ENCODE measurements at regions not wholly inside any gene's neighbourhood (a gene's known extent, or its start where the extent isn't known, plus 50 kb on each side); places are given as distances from the start of the nearest gene placed in this dataset.

DNA sequence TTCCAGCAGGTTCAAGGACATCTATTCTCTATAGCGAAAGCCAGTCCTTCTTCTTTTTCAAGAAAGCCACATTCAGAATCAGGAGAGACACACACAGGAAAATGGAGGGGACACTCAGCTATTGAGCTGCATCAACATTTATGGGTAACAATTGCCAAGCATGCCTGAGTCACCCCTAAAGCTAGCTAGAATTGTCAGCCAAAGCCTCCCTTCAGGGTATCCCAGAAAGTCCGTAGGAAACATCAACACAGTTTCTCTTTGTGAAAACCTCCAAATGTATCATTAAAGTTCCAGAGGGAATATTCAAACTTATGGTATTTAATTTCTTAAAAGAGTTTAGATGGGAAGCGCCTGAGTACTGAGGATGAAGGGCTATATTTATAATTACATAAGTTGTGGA is 331.1 kb upstream of the SLC7A11 start:
- H3K4me1 Mint-ChIP-seq (ENCODE audit: low read depth, unreplicated experiment): peaks cover 9% of the 10 kb centered on the region
- no peak for DNase-seq
- H3K9me3 Mint-ChIP-seq (ENCODE audit: low read depth, unreplicated experiment): peaks cover 3% of the 10 kb centered on the region
- H3K36me3 Mint-ChIP-seq (ENCODE audit: insufficient read depth, unreplicated experiment): no peaks in the 10 kb centered on the region
- H3K27ac Mint-ChIP-seq (ENCODE audit: unreplicated experiment): no peak overlapping the region
- BruUV-seq (replicated peaks): no TSS peak
- TF ChIP-seq, protein P1, sequence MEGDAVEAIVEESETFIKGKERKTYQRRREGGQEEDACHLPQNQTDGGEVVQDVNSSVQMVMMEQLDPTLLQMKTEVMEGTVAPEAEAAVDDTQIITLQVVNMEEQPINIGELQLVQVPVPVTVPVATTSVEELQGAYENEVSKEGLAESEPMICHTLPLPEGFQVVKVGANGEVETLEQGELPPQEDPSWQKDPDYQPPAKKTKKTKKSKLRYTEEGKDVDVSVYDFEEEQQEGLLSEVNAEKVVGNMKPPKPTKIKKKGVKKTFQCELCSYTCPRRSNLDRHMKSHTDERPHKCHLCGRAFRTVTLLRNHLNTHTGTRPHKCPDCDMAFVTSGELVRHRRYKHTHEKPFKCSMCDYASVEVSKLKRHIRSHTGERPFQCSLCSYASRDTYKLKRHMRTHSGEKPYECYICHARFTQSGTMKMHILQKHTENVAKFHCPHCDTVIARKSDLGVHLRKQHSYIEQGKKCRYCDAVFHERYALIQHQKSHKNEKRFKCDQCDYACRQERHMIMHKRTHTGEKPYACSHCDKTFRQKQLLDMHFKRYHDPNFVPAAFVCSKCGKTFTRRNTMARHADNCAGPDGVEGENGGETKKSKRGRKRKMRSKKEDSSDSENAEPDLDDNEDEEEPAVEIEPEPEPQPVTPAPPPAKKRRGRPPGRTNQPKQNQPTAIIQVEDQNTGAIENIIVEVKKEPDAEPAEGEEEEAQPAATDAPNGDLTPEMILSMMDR (IDR thresholded peaks at IDR 0.05; ENCODE audit: unreplicated experiment): no peak
- H3K4me3 Mint-ChIP-seq (ENCODE audit: low read depth, unreplicated experiment): no peak overlapping the region
- no peaks in the 10 kb centered on the region for H3K27me3 Mint-ChIP-seq (ENCODE audit: unreplicated experiment)
- intact Hi-C loops (cut with micrococcal nuclease; ENCODE audit: unreplicated experiment): no loop called here
- CTCF ChIA-PET: no interaction called here

DNA sequence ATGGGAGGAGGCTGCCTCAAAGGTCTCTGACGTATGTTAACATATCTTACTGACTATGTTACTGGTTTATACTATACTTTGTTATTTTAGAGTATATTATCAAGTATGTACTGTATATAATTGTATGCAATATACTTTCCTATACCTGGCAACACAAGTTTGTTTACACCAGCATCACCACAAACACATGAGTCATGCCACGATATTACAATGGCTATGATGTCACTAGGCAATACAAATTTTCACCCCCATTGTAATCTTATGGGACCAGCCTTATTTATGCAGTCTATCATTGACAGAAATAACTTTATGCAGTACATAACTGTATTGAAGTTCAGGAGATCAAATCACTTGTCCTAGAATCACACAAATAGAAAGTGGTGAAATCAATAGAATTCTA is 329.9 kb upstream of the SLC7A11 start:
- H3K4me1 Mint-ChIP-seq (ENCODE audit: low read depth, unreplicated experiment): no peaks in the 10 kb centered on the region
- H3K27me3 Mint-ChIP-seq (ENCODE audit: unreplicated experiment): no peaks in the 10 kb centered on the region
- no peaks in the 10 kb centered on the region for H3K9me3 Mint-ChIP-seq (ENCODE audit: low read depth, unreplicated experiment)
- H3K27ac Mint-ChIP-seq (ENCODE audit: unreplicated experiment): no peak overlapping the region
- BruUV-seq (replicated peaks): no TSS peak
- no peak for DNase-seq
- intact Hi-C loops (cut with micrococcal nuclease; ENCODE audit: unreplicated experiment): no loop called here
- no peak overlapping the region for H3K4me3 Mint-ChIP-seq (ENCODE audit: low read depth, unreplicated experiment)
- TF ChIP-seq, protein P1 (IDR thresholded peaks at IDR 0.05; ENCODE audit: unreplicated experiment): no peak
- no peaks in the 10 kb centered on the region for H3K36me3 Mint-ChIP-seq (ENCODE audit: insufficient read depth, unreplicated experiment)
- CTCF ChIA-PET: interaction anchor here (0.7 kb wide), 1 partner anchor 16 kb away, joined by 3 read pairs; no protein-coding TSS in a partner anchor

DNA sequence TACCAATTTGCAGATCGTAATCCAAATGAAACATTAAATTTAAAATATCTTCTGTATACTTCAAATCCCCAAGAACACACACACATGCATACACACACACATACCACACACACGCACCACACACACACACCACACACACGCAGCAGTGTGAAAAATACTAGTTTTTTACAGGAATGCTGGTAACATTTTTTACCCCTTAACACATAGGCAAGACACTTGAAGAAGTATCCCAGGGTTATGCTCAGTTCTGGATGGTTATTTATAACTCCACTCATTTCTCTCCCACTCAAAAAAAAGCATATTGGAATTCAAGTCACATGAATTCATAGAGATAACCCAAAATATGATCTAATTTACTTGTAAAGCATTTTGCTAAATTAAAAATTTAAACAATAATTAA is 325.5 kb upstream of the SLC7A11 start:
- no peaks in the 10 kb centered on the region for H3K27me3 Mint-ChIP-seq (ENCODE audit: unreplicated experiment)
- H3K9me3 Mint-ChIP-seq (ENCODE audit: low read depth, unreplicated experiment): no peaks in the 10 kb centered on the region
- no peak overlapping the region for H3K27ac Mint-ChIP-seq (ENCODE audit: unreplicated experiment)
- TF ChIP-seq, protein P1 (IDR thresholded peaks at IDR 0.05; ENCODE audit: unreplicated experiment): no peak
- no peak for DNase-seq
- no peaks in the 10 kb centered on the region for H3K4me1 Mint-ChIP-seq (ENCODE audit: low read depth, unreplicated experiment)
- BruUV-seq (replicated peaks): no TSS peak
- H3K36me3 Mint-ChIP-seq (ENCODE audit: insufficient read depth, unreplicated experiment): no peaks in the 10 kb centered on the region
- no peak overlapping the region for H3K4me3 Mint-ChIP-seq (ENCODE audit: low read depth, unreplicated experiment)
- intact Hi-C loops (cut with micrococcal nuclease; ENCODE audit: unreplicated experiment): no loop called here
- CTCF ChIA-PET: no interaction called here

DNA sequence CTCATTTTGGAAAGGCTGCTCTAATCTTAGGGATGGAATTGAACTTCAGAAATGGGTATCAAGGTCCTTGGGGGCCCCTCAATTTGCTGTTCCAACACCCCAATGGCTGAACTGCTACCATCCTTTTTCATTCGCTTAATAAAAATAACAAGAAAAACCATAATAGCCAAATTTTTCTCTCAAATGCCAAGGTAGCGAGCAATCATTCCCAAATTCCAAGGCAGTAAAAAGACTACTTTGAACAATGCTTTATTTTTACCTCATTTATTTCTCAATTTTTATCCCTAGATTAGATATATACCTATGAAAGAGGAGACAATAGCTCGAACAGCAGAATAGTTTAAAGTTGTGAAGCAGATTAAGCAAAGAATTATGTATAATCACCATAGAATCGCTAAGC is 323.4 kb upstream of the SLC7A11 start:
- intact Hi-C loops (cut with micrococcal nuclease; ENCODE audit: unreplicated experiment): no loop called here
- no peak overlapping the region for H3K27ac Mint-ChIP-seq (ENCODE audit: unreplicated experiment)
- no TSS peak for BruUV-seq (replicated peaks)
- no peaks in the 10 kb centered on the region for H3K27me3 Mint-ChIP-seq (ENCODE audit: unreplicated experiment)
- H3K36me3 Mint-ChIP-seq (ENCODE audit: insufficient read depth, unreplicated experiment): no peaks in the 10 kb centered on the region
- H3K4me3 Mint-ChIP-seq (ENCODE audit: low read depth, unreplicated experiment): no peak overlapping the region
- no peaks in the 10 kb centered on the region for H3K9me3 Mint-ChIP-seq (ENCODE audit: low read depth, unreplicated experiment)
- CTCF ChIA-PET: no interaction called here
- DNase-seq: no peak
- H3K4me1 Mint-ChIP-seq (ENCODE audit: low read depth, unreplicated experiment): no peaks in the 10 kb centered on the region
- TF ChIP-seq, protein P1 (IDR thresholded peaks at IDR 0.05; ENCODE audit: unreplicated experiment): no peak

Data from Calu3 (cell line).